ENCODE measurements at regions not wholly inside any gene's neighbourhood (a gene's known extent, or its start where the extent isn't known, plus 50 kb on each side); places are given as distances from the start of the nearest gene placed in this dataset.

- Histone ChIP-seq H3K27ac (ENCODE audit: low read depth in 1 of 2, low read length in 2 of 2) (no peak overlapping the region), H3K9me3 (ENCODE audit: control insufficient read depth, low read length) (no peaks in the 10 kb centered on the region), H3K27me3 (ENCODE audit: control insufficient read depth in 1 of 2, insufficient read depth in 2 of 2, low read length in 1 of 2) (no peaks in the 10 kb centered on the region), H3K4me3 (ENCODE audit: low read length in 2 of 2) (no peak overlapping the region), H3K4me1 (ENCODE audit: control insufficient read depth in 1 of 2, insufficient read depth in 2 of 2, low read length in 2 of 2) (no peaks in the 10 kb centered on the region), H3K36me3 (ENCODE audit: control insufficient read depth in 1 of 2, insufficient read depth in 2 of 2, low read length in 1 of 2) (no peaks in the 10 kb centered on the region)
- DNase-seq (peak in 1 of 2 donors; percentile 56), ATAC-seq (ENCODE audit: low FRiP score) (peak; percentile 86)
- 8 to 12% methylated on average over 9 of the region's 9 CpGs for WGBS, 2 donors
- intact Hi-C loops (cut with DNase I) = no loop called here
These were observed 151.3 kb downstream of the GAS1 start for GRCh38 chr9:86795823-86796553.

- peak; percentile 5 for ATAC-seq (ENCODE audit: low FRiP score)
- Histone ChIP-seq H3K4me3 (ENCODE audit: low read length in 2 of 2) (no peak overlapping the region), H3K36me3 (ENCODE audit: control insufficient read depth in 1 of 2, insufficient read depth in 2 of 2, low read length in 1 of 2) (no peaks in the 10 kb centered on the region), H3K4me1 (ENCODE audit: control insufficient read depth in 1 of 2, insufficient read depth in 2 of 2, low read length in 2 of 2) (no peaks in the 10 kb centered on the region), H3K27ac (ENCODE audit: low read depth in 1 of 2, low read length in 2 of 2) (no peak overlapping the region), H3K27me3 (ENCODE audit: control insufficient read depth in 1 of 2, insufficient read depth in 2 of 2, low read length in 1 of 2) (no peaks in the 10 kb centered on the region), H3K9me3 (ENCODE audit: control insufficient read depth, low read length) (no peaks in the 10 kb centered on the region)
- 80 to 81% methylated on average over 7 of the region's 7 CpGs for WGBS, 2 donors
- intact Hi-C loops (cut with DNase I) = no loop called here
- no peak for DNase-seq
These were observed 152.3 kb downstream of the GAS1 start for GRCh38 chr9:86795047-86795442.

DNA sequence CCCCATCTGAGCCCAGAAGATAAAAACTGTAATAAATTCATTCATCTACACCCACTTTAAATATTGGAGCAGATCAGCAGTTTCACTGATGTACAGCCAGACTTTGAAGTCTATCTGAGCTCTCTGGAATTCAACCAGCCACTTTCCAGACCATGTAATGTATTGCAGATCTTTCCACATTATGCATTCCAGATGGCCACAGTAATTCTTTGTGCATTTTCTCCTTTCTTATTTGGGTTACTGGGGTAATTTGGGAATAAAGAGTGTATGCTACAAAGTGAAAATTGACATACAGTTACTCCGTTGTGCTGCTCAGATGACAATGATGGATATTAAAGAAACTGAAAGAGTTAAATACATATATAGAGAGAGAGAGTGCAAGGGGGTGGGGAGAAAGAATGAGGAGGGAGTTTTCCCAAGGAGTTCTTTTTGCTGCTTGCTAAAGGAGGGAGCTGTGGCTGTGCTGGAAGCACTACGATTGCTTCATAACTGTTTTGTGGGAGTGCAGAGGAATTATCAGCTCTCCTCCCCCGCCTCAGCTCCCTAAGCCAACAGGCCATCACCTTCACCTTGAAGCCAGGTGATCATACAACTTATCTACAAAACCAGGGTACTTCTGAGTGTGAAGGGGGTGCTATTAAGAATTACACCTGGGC is 152.8 kb downstream of the GAS1 start:
- Histone ChIP-seq H3K27me3 (ENCODE audit: control insufficient read depth in 1 of 2, insufficient read depth in 2 of 2, low read length in 1 of 2) (no peaks in the 10 kb centered on the region), H3K4me3 (ENCODE audit: low read length in 2 of 2) (no peak overlapping the region), H3K27ac (ENCODE audit: low read depth in 1 of 2, low read length in 2 of 2) (no peak overlapping the region), H3K9me3 (ENCODE audit: control insufficient read depth, low read length) (no peaks in the 10 kb centered on the region), H3K36me3 (ENCODE audit: control insufficient read depth in 1 of 2, insufficient read depth in 2 of 2, low read length in 1 of 2) (no peaks in the 10 kb centered on the region), H3K4me1 (ENCODE audit: control insufficient read depth in 1 of 2, insufficient read depth in 2 of 2, low read length in 2 of 2) (no peaks in the 10 kb centered on the region)
- no peak for DNase-seq
- WGBS, 2 donors = 65 to 69% methylated on average over 3 of the region's 3 CpGs
- intact Hi-C loops (cut with DNase I) = no loop called here
- peak; percentile 57 for ATAC-seq (ENCODE audit: low FRiP score)

DNA sequence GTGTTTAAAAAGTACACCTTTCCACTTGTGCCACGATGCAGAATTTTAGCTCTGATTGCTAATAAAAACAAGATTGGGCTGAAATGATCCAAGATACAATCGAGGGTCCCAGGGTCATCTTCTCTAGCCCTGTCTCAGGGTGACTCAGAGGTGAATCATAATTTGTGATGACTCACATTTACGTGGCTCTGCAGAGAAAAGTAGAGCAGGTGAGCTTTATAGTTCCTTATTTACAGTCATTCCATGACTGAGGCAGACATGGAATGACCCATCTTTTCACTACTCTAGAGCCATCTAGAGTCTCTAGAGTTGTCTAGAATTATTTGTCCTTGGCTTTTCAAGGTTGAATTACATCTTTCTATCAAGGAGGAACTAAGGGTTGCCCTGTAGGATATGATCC is 155.2 kb downstream of the GAS1 start:
- DNase-seq (no peak), ATAC-seq (ENCODE audit: low FRiP score) (no peak)
- Histone ChIP-seq H3K4me1 (ENCODE audit: control insufficient read depth in 1 of 2, insufficient read depth in 2 of 2, low read length in 2 of 2) (no peaks in the 10 kb centered on the region), H3K9me3 (ENCODE audit: control insufficient read depth, low read length) (no peaks in the 10 kb centered on the region), H3K27ac (ENCODE audit: low read depth in 1 of 2, low read length in 2 of 2) (no peak overlapping the region), H3K36me3 (ENCODE audit: control insufficient read depth in 1 of 2, insufficient read depth in 2 of 2, low read length in 1 of 2) (no peaks in the 10 kb centered on the region), H3K27me3 (ENCODE audit: control insufficient read depth in 1 of 2, insufficient read depth in 2 of 2, low read length in 1 of 2) (no peaks in the 10 kb centered on the region), H3K4me3 (ENCODE audit: low read length in 2 of 2) (no peak overlapping the region)
- WGBS, 2 donors = 86 to 89% methylated on average over 3 of the region's 3 CpGs
- intact Hi-C loops (cut with DNase I) = no loop called here

DNA sequence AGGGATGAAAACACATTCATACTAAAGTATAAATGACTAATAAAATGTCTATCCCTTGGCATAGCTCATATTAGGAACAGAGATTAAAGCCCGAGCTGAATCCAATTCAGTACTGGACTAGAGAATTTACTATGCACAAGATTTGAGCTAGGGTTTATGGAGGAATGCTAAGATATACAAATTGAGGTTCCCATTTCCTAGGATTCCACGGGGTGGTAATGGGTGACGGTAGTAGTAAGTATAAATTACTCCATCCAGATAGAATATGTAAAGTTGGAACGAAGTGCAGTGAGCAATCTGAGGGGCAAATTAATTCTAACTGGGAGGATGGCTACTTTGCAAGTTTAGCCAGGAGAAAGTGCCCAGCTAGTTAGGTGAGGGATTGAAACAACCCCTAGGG is 156.5 kb downstream of the GAS1 start:
- Histone ChIP-seq H3K4me3 (ENCODE audit: low read length in 2 of 2) (no peak overlapping the region), H3K9me3 (ENCODE audit: control insufficient read depth, low read length) (no peaks in the 10 kb centered on the region), H3K27me3 (ENCODE audit: control insufficient read depth in 1 of 2, insufficient read depth in 2 of 2, low read length in 1 of 2) (no peaks in the 10 kb centered on the region), H3K4me1 (ENCODE audit: control insufficient read depth in 1 of 2, insufficient read depth in 2 of 2, low read length in 2 of 2) (no peaks in the 10 kb centered on the region), H3K36me3 (ENCODE audit: control insufficient read depth in 1 of 2, insufficient read depth in 2 of 2, low read length in 1 of 2) (no peaks in the 10 kb centered on the region), H3K27ac (ENCODE audit: low read depth in 1 of 2, low read length in 2 of 2) (no peak overlapping the region)
- intact Hi-C loops (cut with DNase I) = no loop called here
- DNase-seq = no peak
- 85 to 90% methylated on average over 4 of the region's 4 CpGs for WGBS, 2 donors
- no peak for ATAC-seq (ENCODE audit: low FRiP score)

DNA sequence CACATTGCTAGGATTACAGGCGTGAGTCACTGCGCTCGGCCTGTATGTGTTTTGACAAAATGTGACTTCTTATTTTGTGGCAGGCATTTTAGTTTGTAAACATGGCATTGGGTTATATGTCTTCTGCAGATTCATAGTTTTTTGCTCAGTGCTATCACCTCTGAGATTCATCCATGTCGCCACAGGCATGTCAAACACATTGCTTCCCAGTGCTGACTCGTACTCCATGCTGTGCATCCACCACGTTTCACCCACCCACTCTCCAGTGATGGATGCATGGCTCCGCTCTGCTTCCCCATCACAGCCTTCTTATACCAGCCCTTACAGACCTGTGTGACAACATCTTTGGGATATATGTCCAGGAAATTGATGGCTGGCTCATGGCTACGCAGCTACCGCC is 158.8 kb downstream of the GAS1 start:
- no peak overlapping the region for H3K27ac ChIP-seq (ENCODE audit: low read depth in 1 of 2, low read length in 2 of 2)
- 90 to 91% methylated on average over 9 of the region's 9 CpGs for WGBS, 2 donors
- no peaks in the 10 kb centered on the region for H3K4me1 ChIP-seq (ENCODE audit: control insufficient read depth in 1 of 2, insufficient read depth in 2 of 2, low read length in 2 of 2)
- H3K27me3 ChIP-seq (ENCODE audit: control insufficient read depth in 1 of 2, insufficient read depth in 2 of 2, low read length in 1 of 2) = no peaks in the 10 kb centered on the region
- no peak overlapping the region for H3K4me3 ChIP-seq (ENCODE audit: low read length in 2 of 2)
- intact Hi-C loops (cut with DNase I) = no loop called here
- no peaks in the 10 kb centered on the region for H3K36me3 ChIP-seq (ENCODE audit: control insufficient read depth in 1 of 2, insufficient read depth in 2 of 2, low read length in 1 of 2)
- DNase-seq (no peak), ATAC-seq (ENCODE audit: low FRiP score) (no peak)
- H3K9me3 ChIP-seq (ENCODE audit: control insufficient read depth, low read length) = no peaks in the 10 kb centered on the region

- intact Hi-C loops (cut with DNase I) = no loop called here
- 93 to 95% methylated on average over 3 of the region's 3 CpGs for WGBS, 2 donors
- Histone ChIP-seq H3K27me3 (ENCODE audit: control insufficient read depth in 1 of 2, insufficient read depth in 2 of 2, low read length in 1 of 2) (no peaks in the 10 kb centered on the region), H3K4me1 (ENCODE audit: control insufficient read depth in 1 of 2, insufficient read depth in 2 of 2, low read length in 2 of 2) (no peaks in the 10 kb centered on the region), H3K36me3 (ENCODE audit: control insufficient read depth in 1 of 2, insufficient read depth in 2 of 2, low read length in 1 of 2) (no peaks in the 10 kb centered on the region), H3K9me3 (ENCODE audit: control insufficient read depth, low read length) (no peaks in the 10 kb centered on the region), H3K27ac (ENCODE audit: low read depth in 1 of 2, low read length in 2 of 2) (no peak overlapping the region), H3K4me3 (ENCODE audit: low read length in 2 of 2) (no peak overlapping the region)
- DNase-seq (no peak), ATAC-seq (ENCODE audit: low FRiP score) (no peak)
These were observed 163.4 kb downstream of the GAS1 start for GRCh38 chr9:86783884-86784283.

- WGBS, 2 donors = 83 to 85% methylated on average over 2 of the region's 2 CpGs
- H3K36me3 ChIP-seq (ENCODE audit: control insufficient read depth in 1 of 2, insufficient read depth in 2 of 2, low read length in 1 of 2) = no peaks in the 10 kb centered on the region
- H3K27ac ChIP-seq (ENCODE audit: low read depth in 1 of 2, low read length in 2 of 2) = no peak overlapping the region
- H3K9me3 ChIP-seq (ENCODE audit: control insufficient read depth, low read length) = no peaks in the 10 kb centered on the region
- no peaks in the 10 kb centered on the region for H3K27me3 ChIP-seq (ENCODE audit: control insufficient read depth in 1 of 2, insufficient read depth in 2 of 2, low read length in 1 of 2)
- no peaks in the 10 kb centered on the region for H3K4me1 ChIP-seq (ENCODE audit: control insufficient read depth in 1 of 2, insufficient read depth in 2 of 2, low read length in 2 of 2)
- no peak overlapping the region for H3K4me3 ChIP-seq (ENCODE audit: low read length in 2 of 2)
- DNase-seq (no peak), ATAC-seq (ENCODE audit: low FRiP score) (no peak)
- intact Hi-C loops (cut with DNase I) = no loop called here
These were observed 164.5 kb downstream of the GAS1 start for GRCh38 chr9:86782831-86783230.

- DNase-seq (no peak), ATAC-seq (ENCODE audit: low FRiP score) (no peak)
- WGBS, 2 donors = 88 to 89% methylated on average over 3 of the region's 3 CpGs
- H3K27ac ChIP-seq (ENCODE audit: low read depth in 1 of 2, low read length in 2 of 2) = no peak overlapping the region
- no peaks in the 10 kb centered on the region for H3K27me3 ChIP-seq (ENCODE audit: control insufficient read depth in 1 of 2, insufficient read depth in 2 of 2, low read length in 1 of 2)
- H3K36me3 ChIP-seq (ENCODE audit: control insufficient read depth in 1 of 2, insufficient read depth in 2 of 2, low read length in 1 of 2) = no peaks in the 10 kb centered on the region
- H3K9me3 ChIP-seq (ENCODE audit: control insufficient read depth, low read length) = no peaks in the 10 kb centered on the region
- no peak overlapping the region for H3K4me3 ChIP-seq (ENCODE audit: low read length in 2 of 2)
- intact Hi-C loops (cut with DNase I) = no loop called here
- H3K4me1 ChIP-seq (ENCODE audit: control insufficient read depth in 1 of 2, insufficient read depth in 2 of 2, low read length in 2 of 2) = no peaks in the 10 kb centered on the region
These were observed 168.5 kb downstream of the GAS1 start for GRCh38 chr9:86778761-86779160.
